HepG2 (cell line): ENCODE measurements at regions not wholly inside any gene's neighbourhood (a gene's known extent, or its start where the extent isn't known, plus 50 kb on each side); places are given as distances from the start of the nearest gene placed in this dataset.

ENCODE experiments used
- ATAC-seq: fragments of 200-7000 bp; cut with Tn5 transposase; 3 replicates; pipeline ENCODE4 v1.9.1; 2020; ENCODE audit warnings: mild to moderate bottlenecking, moderate library complexity
- BruUV-seq: library from RNA; stranded (reverse); fragments of 400-500 nt; replicated peaks from 2 replicates; lab custom pipeline; 2021; lab: Mats Ljungman, UMichigan
- CTCF ChIA-PET: fragments of 300-600 bp; formaldehyde crosslinking; extraction: SDS; loops from one replicate; lab custom pipeline; 2021; ENCODE audit warnings: low total read pairs, inconsistent platforms, low intra/inter-chr PET ratio; lab: Yijun Ruan, JAX
- POLR2A ChIA-PET: fragments of 350-600 bp; sonication (Branson Sonifier 250); formaldehyde crosslinking; loops from one replicate; lab custom pipeline; 2020; ENCODE audit warnings: antibody characterized with exemption, inconsistent platforms; lab: Yijun Ruan, JAX
- DNase-seq: peaks from one replicate; pipeline ENCODE4 v3.0.0-alpha.2; 2015; ENCODE audit warnings: low spot score
- FAIRE-seq: peaks from 3 replicates; lab custom pipeline; 2011; peaks lifted over from hg19 to GRCh38; lab: Jason Lieb, UNC
- H2AFZ ChIP-seq: one replicate; pipeline ENCODE4 v1.6.1; 2011; ENCODE audit warnings: low read length, inconsistent platforms
- H3K27ac ChIP-seq: fragments of 300-600 bp; 3 replicates; pipeline ENCODE4 v1.8.0; 2011; ENCODE audit warnings: mixed run types, mild to moderate bottlenecking, mixed read lengths, low read length, inconsistent platforms; ENCODE audit not compliant: insufficient read depth; ENCODE audit errors: extremely low read length
- H3K27me3 ChIP-seq, 2 experiments: fragments of 200-600 bp in 1 of 2; 2 replicates in 1 of 2; 3 replicates in 1 of 2; pipeline versions ENCODE4 v1.6.0 to v1.8.0; 2011; ENCODE audit warnings: low read length in 2 of 2, mild to moderate bottlenecking in 2 of 2, moderate library complexity in 2 of 2, inconsistent platforms in 1 of 2; ENCODE audit not compliant: insufficient read depth in 2 of 2, control insufficient read depth in 1 of 2
- H3K36me3 ChIP-seq, 2 experiments: fragments of 200-600 bp in 1 of 2; replicated peaks in 1 of 2; 2 replicates in 1 of 2; 3 replicates in 1 of 2; pipeline versions ENCODE4 v1.5.1 to v1.8.0; 2011; ENCODE audit warnings: low read length in 2 of 2, inconsistent platforms in 1 of 2; ENCODE audit not compliant: insufficient read depth in 2 of 2, control insufficient read depth in 1 of 2
- H3K4me1 ChIP-seq: 2 replicates; pipeline ENCODE4 v1.5.1; 2012; ENCODE audit warnings: low read length, inconsistent platforms; ENCODE audit not compliant: insufficient read depth
- H3K4me2 ChIP-seq: 2 replicates; pipeline ENCODE4 v1.6.0; 2011; ENCODE audit warnings: low read depth, low read length, inconsistent platforms
- H3K4me3 ChIP-seq, 3 experiments: fragments of 200-600 bp in 1 of 3; sonication (generic), shearing (Covaris generic) in 1 of 3; replicated peaks in 1 of 3; 2 replicates each; pipeline ENCODE4 v1.5.1; 2011 to 2016; ENCODE audit warnings: low read length in 3 of 3, inconsistent platforms in 2 of 3, low read depth in 2 of 3, mild to moderate bottlenecking in 2 of 3, control low read depth in 1 of 3, mixed read lengths in 1 of 3; ENCODE audit not compliant: insufficient read depth in 1 of 3
- H3K79me2 ChIP-seq: one replicate; pipeline ENCODE4 v1.6.1; 2011; ENCODE audit warnings: low read length, inconsistent platforms; ENCODE audit not compliant: insufficient read depth
- H3K9ac ChIP-seq: 2 replicates; pipeline ENCODE4 v1.6.0; 2011; ENCODE audit warnings: mild to moderate bottlenecking, low read depth, low read length, inconsistent platforms; ENCODE audit not compliant: insufficient read depth
- H3K9me3 ChIP-seq: 2 replicates; pipeline ENCODE4 v1.5.1; 2012; ENCODE audit warnings: mild to moderate bottlenecking, low read length
- H4K20me1 ChIP-seq: 2 replicates; pipeline ENCODE4 v1.6.0; 2011; ENCODE audit warnings: inconsistent platforms, mild to moderate bottlenecking, low read length, moderate library complexity; ENCODE audit not compliant: insufficient read depth
- BCL6 ChIP-seq: IDR thresholded peaks from 2 replicates; pipeline ENCODE4 v1.6.1; 2016; ENCODE audit warnings: missing genetic modification reagents, missing compliant biosample characterization
- CAMTA2 ChIP-seq: sonication (generic); formaldehyde crosslinking; IDR thresholded peaks from 2 replicates; pipeline ENCODE4 v1.4.0; 2020; ENCODE audit warnings: mild to moderate bottlenecking, missing genetic modification reagents, borderline replicate concordance
- ELF3 ChIP-seq: IDR thresholded peaks from 2 replicates; pipeline ENCODE4 v1.6.1; 2016; ENCODE audit warnings: missing genetic modification reagents, missing compliant biosample characterization
- FOXA1 ChIP-seq, 2 experiments: fragments of 450-650 bp in 1 of 2; sonication (generic) in 1 of 2; formaldehyde crosslinking in 1 of 2; IDR thresholded peaks; 2 replicates each; pipeline versions ENCODE4 v1.4.0 to v1.6.1; 2016 to 2020; ENCODE audit warnings: missing genetic modification reagents in 1 of 2
- HNRNPH1 ChIP-seq: fragments of 200-400 bp; formaldehyde crosslinking; optimal IDR thresholded peaks from 2 replicates; pipeline ENCODE3; 2017; ENCODE audit warnings: mild to moderate bottlenecking, low read depth, low read length
- PAWR ChIP-seq: sonication (generic); formaldehyde crosslinking; IDR thresholded peaks from 2 replicates; pipeline ENCODE4 v1.4.0; 2020; ENCODE audit warnings: missing genetic modification reagents, mild to moderate bottlenecking, borderline replicate concordance
- SMARCC2 ChIP-seq: fragments of 450-650 bp; IDR thresholded peaks from 2 replicates; pipeline ENCODE4 v1.6.1; 2017; ENCODE audit warnings: antibody characterized with exemption, mild to moderate bottlenecking
- THAP11 ChIP-seq: IDR thresholded peaks from 2 replicates; pipeline ENCODE4 v1.6.1; 2016; ENCODE audit warnings: missing biosample characterization, missing genetic modification reagents
- YY1 ChIP-seq: IDR thresholded peaks from 2 replicates; pipeline ENCODE4 v1.6.1; 2011; ENCODE audit warnings: low read length, low read depth, moderate library complexity, mild to moderate bottlenecking; ENCODE audit not compliant: insufficient read depth, insufficient replicate concordance
- ZMYM4 ChIP-seq: sonication (generic); formaldehyde crosslinking; IDR thresholded peaks from 2 replicates; pipeline ENCODE4 v1.8.1; 2023; ENCODE audit warnings: mild to moderate bottlenecking, missing genetic modification reagents
- ZNF124 ChIP-seq: sonication (generic); formaldehyde crosslinking; IDR thresholded peaks from 2 replicates; pipeline ENCODE4 v1.4.0; 2020; ENCODE audit warnings: missing genetic modification reagents
- ZNF256 ChIP-seq: sonication (generic); formaldehyde crosslinking; conservative IDR thresholded peaks from 2 replicates; pipeline ENCODE4 v1.4.0; 2020; ENCODE audit warnings: missing genetic modification reagents
- ZNF264 ChIP-seq: sonication (generic); formaldehyde crosslinking; IDR thresholded peaks from 2 replicates; pipeline ENCODE4 v1.4.0; 2020; ENCODE audit warnings: missing genetic modification reagents
- ZNF274 ChIP-seq: sonication (generic); formaldehyde crosslinking; IDR thresholded peaks from 2 replicates; pipeline ENCODE4 v1.5.1; 2020; ENCODE audit warnings: mild to moderate bottlenecking, missing genetic modification reagents
- ZNF367 ChIP-seq: sonication (generic); formaldehyde crosslinking; IDR thresholded peaks from 2 replicates; pipeline ENCODE4 v1.4.0; 2020; ENCODE audit warnings: missing genetic modification reagents, borderline replicate concordance
- ZNF670 ChIP-seq: sonication (generic); formaldehyde crosslinking; IDR thresholded peaks from 2 replicates; pipeline ENCODE4 v1.8.0; 2022; ENCODE audit warnings: mild to moderate bottlenecking, missing genetic modification reagents, borderline replicate concordance
- ZNF766 ChIP-seq: sonication (generic); formaldehyde crosslinking; IDR thresholded peaks from 2 replicates; pipeline ENCODE4 v1.5.0; 2020; ENCODE audit warnings: missing genetic modification reagents, borderline replicate concordance
- ZNF792 ChIP-seq: IDR thresholded peaks from 2 replicates; pipeline ENCODE4 v1.6.1; 2016
- ZSCAN29 ChIP-seq: sonication (generic); formaldehyde crosslinking; conservative IDR thresholded peaks from 2 replicates; pipeline ENCODE4 v1.4.0; 2020; ENCODE audit warnings: mild to moderate bottlenecking, missing genetic modification reagents
- WGBS: methylation state at CpG from one replicate; pipeline ENCODE4 v1.1.6; 2017; ENCODE audit warnings: low lambda C conversion rate; 5-methylcytosine and 5-hydroxymethylcytosine counted together
- in situ Hi-C: cut with HindIII; loops from 2 replicates; pipeline ENCODE4 v1.10.0; 2017; ENCODE audit warnings: low pct_unique_long_range_greater_than_20kb; ENCODE audit not compliant: extremely low pct_ligation_motif_present
- intact Hi-C: fragments of 100-400 bp; cut with micrococcal nuclease; formaldehyde crosslinking; loops from one replicate; pipeline ENCODE4 v1.10.0; 2022; ENCODE audit not compliant: unreplicated experiment
- TF ChIP-seq, protein P1 (sequence below): sonication (generic); formaldehyde crosslinking; IDR thresholded peaks from 2 replicates; pipeline ENCODE4 v1.5.0; 2020; ENCODE audit warnings: mild to moderate bottlenecking, missing genetic modification reagents
- TF ChIP-seq, protein P2 (sequence below): sonication (generic); formaldehyde crosslinking; IDR thresholded peaks from 2 replicates; pipeline ENCODE4 v1.8.0; 2022; ENCODE audit warnings: missing genetic modification reagents, mild to moderate bottlenecking, moderate library complexity, borderline replicate concordance

DNA sequence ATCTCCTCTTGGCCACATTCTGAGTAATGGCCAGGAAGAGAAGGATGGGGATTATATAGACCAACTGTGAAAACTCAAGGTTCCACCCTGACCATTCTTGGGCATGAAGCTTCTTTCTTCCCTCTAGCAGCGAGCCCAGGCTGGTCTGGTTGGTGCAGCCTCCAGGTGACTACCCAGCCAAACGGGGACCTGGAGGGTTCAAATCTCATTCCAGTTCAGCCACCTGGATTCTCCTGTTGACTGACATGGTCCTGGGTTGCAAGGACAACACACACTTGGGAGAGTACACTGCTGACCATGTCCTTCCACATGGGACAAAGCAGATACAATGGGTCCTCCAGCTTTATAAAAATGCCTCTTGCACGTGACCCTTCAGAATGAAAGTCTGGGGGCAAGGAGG is 67.0 kb downstream of the SHANK2 start (continued):
- TF ChIP-seq YY1, result no peak
- TF ChIP-seq ZSCAN29 (CRISPR knock-in tag), result no peak
- TF ChIP-seq, protein P1, sequence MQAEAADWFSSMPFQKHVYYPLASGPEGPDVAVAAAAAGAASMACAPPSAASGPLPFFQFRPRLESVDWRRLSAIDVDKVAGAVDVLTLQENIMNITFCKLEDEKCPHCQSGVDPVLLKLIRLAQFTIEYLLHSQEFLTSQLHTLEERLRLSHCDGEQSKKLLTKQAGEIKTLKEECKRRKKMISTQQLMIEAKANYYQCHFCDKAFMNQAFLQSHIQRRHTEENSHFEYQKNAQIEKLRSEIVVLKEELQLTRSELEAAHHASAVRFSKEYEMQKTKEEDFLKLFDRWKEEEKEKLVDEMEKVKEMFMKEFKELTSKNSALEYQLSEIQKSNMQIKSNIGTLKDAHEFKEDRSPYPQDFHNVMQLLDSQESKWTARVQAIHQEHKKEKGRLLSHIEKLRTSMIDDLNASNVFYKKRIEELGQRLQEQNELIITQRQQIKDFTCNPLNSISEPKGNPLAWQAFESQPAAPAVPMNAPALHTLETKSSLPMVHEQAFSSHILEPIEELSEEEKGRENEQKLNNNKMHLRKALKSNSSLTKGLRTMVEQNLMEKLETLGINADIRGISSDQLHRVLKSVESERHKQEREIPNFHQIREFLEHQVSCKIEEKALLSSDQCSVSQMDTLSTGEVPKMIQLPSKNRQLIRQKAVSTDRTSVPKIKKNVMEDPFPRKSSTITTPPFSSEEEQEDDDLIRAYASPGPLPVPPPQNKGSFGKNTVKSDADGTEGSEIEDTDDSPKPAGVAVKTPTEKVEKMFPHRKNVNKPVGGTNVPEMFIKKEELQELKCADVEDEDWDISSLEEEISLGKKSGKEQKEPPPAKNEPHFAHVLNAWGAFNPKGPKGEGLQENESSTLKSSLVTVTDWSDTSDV (CRISPR knock-in tag), result no peak
- no peak for TF ChIP-seq HNRNPH1
- TF ChIP-seq, protein P2, sequence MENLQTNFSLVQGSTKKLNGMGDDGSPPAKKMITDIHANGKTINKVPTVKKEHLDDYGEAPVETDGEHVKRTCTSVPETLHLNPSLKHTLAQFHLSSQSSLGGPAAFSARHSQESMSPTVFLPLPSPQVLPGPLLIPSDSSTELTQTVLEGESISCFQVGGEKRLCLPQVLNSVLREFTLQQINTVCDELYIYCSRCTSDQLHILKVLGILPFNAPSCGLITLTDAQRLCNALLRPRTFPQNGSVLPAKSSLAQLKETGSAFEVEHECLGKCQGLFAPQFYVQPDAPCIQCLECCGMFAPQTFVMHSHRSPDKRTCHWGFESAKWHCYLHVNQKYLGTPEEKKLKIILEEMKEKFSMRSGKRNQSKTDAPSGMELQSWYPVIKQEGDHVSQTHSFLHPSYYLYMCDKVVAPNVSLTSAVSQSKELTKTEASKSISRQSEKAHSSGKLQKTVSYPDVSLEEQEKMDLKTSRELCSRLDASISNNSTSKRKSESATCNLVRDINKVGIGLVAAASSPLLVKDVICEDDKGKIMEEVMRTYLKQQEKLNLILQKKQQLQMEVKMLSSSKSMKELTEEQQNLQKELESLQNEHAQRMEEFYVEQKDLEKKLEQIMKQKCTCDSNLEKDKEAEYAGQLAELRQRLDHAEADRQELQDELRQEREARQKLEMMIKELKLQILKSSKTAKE, result no peak
- TF ChIP-seq ZNF264 (CRISPR knock-in tag), result no peak

DNA sequence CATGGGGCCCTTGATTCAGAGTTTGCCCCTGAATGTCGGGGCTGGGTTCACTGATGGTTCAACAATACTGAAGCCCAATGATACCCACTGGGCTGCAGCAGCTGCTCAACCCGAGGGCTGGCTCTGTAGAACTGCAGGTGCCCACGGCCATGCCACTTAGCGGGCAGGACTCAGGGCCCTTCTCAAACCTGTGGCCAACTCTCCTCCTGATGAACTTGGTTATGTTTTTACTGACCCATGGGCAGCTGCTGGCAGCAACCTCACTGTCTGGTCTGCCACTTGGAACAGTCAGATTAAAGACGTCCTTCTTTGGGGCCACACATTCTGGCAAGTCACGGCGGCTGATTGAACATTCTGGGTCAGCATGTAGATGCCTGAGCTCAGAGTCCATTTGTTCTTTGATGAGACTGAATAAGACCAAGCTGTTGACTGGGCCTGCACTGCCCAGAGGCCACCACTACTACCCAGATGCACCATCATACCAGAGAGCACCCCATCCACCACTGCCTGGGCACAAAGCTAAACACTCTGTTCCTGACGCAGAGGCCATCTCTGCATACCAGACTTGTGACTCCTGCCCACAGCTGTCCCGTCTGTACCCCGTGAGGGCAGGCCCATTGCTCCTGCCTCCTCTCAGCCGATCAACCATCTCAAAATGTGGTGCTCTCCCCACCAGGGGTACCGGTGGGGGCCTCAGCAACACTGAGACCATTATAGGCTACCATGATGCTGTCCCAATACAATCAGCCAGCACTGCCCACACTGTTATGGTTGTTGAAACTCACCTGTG is 67.8 kb downstream of the SHANK2 start:
- POLR2A ChIA-PET, result no interaction called here
- no peak for TF ChIP-seq ZNF274 (CRISPR knock-in tag)
- TF ChIP-seq PAWR (CRISPR knock-in tag), result no peak
- no peak for TF ChIP-seq ZNF256 (CRISPR knock-in tag)
- TF ChIP-seq ZNF670, result no peak
- no peak for TF ChIP-seq CAMTA2 (CRISPR knock-in tag)
- no peak for TF ChIP-seq ZNF766 (CRISPR knock-in tag)
- no peak for TF ChIP-seq FOXA1 (IDR thresholded peaks at IDR 0.05)
- no peak for TF ChIP-seq FOXA1 (CRISPR knock-in tag; IDR thresholded peaks at IDR 0.05)
- TF ChIP-seq ZMYM4, result no peak
- no peak for TF ChIP-seq ZNF124
- no peak for TF ChIP-seq BCL6 (CRISPR knock-in tag)
- TF ChIP-seq ELF3, result no peak
- no peak for TF ChIP-seq THAP11 (CRISPR knock-in tag)
- no peak for TF ChIP-seq SMARCC2
- no peak for TF ChIP-seq ZNF367 (CRISPR knock-in tag)
- no peak for TF ChIP-seq ZNF792 (CRISPR knock-in tag)
- Histone ChIP-seq H3K9me3 (no peaks in the 10 kb centered on the region), H2AFZ (no peak overlapping the region), H3K27me3 (no peaks in the 10 kb centered on the region), H3K4me3 (no peak overlapping the region), H3K79me2 (peaks cover 46% of the 10 kb centered on the region), H3K27ac (no peak overlapping the region), H3K9ac (no peak overlapping the region), H3K4me2 (no peak overlapping the region), H3K36me3 (peaks cover 6 to 50% of the 10 kb centered on the region in 2 experiments; a peak in 4 of 5 replicates), H4K20me1 (peaks cover 42% of the 10 kb centered on the region), H3K4me1 (peaks cover 27% of the 10 kb centered on the region)
- WGBS, result 94% methylated on average over 11 of the region's 12 CpGs
- intact Hi-C loops, result no loop called here
- no TSS peak for BruUV-seq
- no peak for FAIRE-seq
- CTCF ChIA-PET, result no interaction called here
- in situ Hi-C loops, result no loop called here
- peak; percentile 27; the same call in 2 of the 3 replicates for ATAC-seq
- DNase-seq, result no peak
